ENCODE measurements at regions not wholly inside any gene's neighbourhood (a gene's known extent, or its start where the extent isn't known, plus 50 kb on each side); places are given as distances from the start of the nearest gene placed in this dataset.

DNA sequence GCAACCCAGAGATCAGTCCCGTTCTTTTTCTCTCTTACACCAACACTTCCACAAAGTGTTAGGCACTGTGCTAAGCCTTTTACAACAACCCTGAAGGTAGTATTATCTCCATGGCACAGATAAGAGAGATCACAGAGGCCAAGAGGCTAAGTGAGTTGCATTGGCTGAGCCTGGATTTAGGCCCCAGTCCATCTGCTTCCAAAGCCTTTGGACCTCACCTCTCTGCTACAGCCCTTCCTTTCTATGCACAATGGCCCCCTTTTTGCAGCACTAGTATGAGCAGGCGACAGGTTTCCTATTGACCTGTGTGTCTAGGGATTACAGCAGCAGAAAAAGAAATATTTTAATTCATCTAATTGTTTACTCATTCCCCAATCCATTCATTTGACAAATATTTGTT lies 76.2 kb downstream of the CRYGS start:
- TF ChIP-seq, protein P1, sequence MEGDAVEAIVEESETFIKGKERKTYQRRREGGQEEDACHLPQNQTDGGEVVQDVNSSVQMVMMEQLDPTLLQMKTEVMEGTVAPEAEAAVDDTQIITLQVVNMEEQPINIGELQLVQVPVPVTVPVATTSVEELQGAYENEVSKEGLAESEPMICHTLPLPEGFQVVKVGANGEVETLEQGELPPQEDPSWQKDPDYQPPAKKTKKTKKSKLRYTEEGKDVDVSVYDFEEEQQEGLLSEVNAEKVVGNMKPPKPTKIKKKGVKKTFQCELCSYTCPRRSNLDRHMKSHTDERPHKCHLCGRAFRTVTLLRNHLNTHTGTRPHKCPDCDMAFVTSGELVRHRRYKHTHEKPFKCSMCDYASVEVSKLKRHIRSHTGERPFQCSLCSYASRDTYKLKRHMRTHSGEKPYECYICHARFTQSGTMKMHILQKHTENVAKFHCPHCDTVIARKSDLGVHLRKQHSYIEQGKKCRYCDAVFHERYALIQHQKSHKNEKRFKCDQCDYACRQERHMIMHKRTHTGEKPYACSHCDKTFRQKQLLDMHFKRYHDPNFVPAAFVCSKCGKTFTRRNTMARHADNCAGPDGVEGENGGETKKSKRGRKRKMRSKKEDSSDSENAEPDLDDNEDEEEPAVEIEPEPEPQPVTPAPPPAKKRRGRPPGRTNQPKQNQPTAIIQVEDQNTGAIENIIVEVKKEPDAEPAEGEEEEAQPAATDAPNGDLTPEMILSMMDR (IDR thresholded peaks at IDR 0.05): no peak
- no peak for TF ChIP-seq POLR2A (IDR thresholded peaks at IDR 0.05)
- no peaks in the 10 kb centered on the region for H3K4me1 ChIP-seq
- H3K4me3 ChIP-seq: no peak overlapping the region
- no peaks in the 10 kb centered on the region for H3K27me3 ChIP-seq
- H3K27ac ChIP-seq: no peak overlapping the region
- H3K9me3 ChIP-seq: no peaks in the 10 kb centered on the region
- DNase-seq: no peak
- H3K36me3 ChIP-seq: no peaks in the 10 kb centered on the region

DNA sequence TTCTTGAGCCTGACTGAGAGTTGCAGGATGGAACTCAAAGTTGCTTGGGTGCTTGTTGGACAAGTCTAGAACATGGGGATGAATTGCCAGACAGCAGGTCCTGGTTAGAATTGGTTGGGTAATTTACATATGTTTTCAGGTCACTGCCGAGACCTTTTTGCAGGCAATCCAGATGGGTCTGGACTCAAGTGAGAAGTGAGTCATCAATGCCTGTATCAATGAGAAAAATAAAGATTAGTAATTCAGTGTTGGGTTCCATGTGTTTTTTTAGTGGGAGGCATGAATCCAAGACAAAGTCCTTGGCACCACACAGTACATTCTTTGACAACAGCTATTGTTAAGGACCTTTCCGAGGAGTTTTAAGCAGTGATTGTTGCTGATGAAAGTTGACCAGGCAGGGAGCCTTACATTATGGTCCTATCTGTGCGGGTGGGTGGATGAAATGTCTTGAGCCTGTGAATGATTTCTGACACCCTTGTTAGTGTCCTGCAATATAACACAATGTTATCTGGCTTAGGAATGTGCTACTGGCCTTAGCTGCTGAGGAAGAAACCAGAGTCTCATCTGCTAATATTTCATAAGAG lies 77.7 kb downstream of the CRYGS start:
- H3K27me3 ChIP-seq: no peaks in the 10 kb centered on the region
- no peak for DNase-seq
- H3K4me3 ChIP-seq: no peak overlapping the region
- TF ChIP-seq, protein P1 (IDR thresholded peaks at IDR 0.05): no peak
- TF ChIP-seq POLR2A (IDR thresholded peaks at IDR 0.05): no peak
- H3K9me3 ChIP-seq: no peaks in the 10 kb centered on the region
- no peak overlapping the region for H3K27ac ChIP-seq
- no peaks in the 10 kb centered on the region for H3K4me1 ChIP-seq
- no peaks in the 10 kb centered on the region for H3K36me3 ChIP-seq

DNA sequence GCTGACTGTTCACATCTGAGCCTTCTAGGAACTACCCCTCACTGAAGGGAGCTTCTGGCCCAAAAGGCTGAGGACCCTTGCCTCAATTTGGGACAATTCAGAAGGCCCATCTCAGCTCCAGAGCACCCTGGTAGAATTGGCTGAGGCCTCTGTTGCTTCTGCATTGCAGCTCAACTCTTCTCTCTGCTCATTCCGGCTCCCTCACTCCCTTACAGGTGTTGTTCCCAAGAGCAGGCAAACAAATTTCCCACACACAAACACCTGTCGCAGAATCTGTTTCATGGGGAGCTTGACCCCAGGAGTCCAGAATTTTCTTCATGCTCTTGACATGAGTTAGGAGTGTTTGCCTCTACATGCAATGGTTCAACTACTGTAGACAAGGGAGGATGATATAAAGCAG lies 78.7 kb downstream of the CRYGS start:
- Histone ChIP-seq H3K36me3 (no peaks in the 10 kb centered on the region), H3K27me3 (no peaks in the 10 kb centered on the region)

DNA sequence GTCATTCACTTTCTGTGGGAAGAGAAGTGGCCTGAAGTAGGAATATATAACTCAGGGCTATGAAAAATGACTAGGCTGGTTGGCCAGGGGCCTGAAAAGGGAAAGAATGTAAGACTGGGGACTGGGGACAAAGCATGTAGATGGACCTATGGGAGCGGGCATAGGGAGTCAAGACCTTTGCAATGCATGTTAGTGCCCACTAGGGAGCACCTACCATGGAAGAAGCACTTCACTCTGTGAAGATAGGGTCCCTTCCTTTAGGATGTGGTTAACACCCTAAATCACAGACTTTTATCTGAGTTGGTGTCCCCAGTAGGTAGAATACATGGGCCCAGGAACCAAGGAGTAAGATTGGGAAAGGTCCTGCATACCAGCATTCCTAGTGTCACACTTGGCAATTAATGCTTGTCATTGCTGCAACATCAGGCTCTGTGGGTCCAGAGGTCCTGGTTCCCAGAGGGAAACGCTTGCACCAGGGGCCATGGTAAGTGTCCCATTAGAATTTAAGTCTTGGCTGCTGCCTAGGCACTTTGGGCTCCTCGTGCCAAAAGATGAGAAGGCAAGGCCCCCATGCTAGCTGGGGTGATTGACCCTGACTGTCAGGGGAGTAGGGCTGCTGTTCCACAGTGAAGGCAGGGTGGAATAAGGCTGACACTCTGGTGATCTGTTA lies 79.6 kb downstream of the CRYGS start:
- no peaks in the 10 kb centered on the region for H3K36me3 ChIP-seq
- H3K4me1 ChIP-seq: no peaks in the 10 kb centered on the region
- no peak overlapping the region for H3K27ac ChIP-seq
- H3K9me3 ChIP-seq: no peaks in the 10 kb centered on the region
- H3K27me3 ChIP-seq: no peaks in the 10 kb centered on the region
- TF ChIP-seq, protein P1 (IDR thresholded peaks at IDR 0.05): peak in 1 of 6 experiments; percentile 6
- no peak for TF ChIP-seq POLR2A (IDR thresholded peaks at IDR 0.05)
- DNase-seq: no peak
- no peak overlapping the region for H3K4me3 ChIP-seq

More for the DNA sequence above, 78.7 kb downstream of the CRYGS start:
- TF ChIP-seq, protein P1 (IDR thresholded peaks at IDR 0.05): no peak
- no peak for TF ChIP-seq POLR2A (IDR thresholded peaks at IDR 0.05)
- no peak for DNase-seq
- Histone ChIP-seq H3K9me3 (no peaks in the 10 kb centered on the region), H3K4me1 (no peaks in the 10 kb centered on the region), H3K4me3 (no peak overlapping the region), H3K27ac (no peak overlapping the region)

DNA sequence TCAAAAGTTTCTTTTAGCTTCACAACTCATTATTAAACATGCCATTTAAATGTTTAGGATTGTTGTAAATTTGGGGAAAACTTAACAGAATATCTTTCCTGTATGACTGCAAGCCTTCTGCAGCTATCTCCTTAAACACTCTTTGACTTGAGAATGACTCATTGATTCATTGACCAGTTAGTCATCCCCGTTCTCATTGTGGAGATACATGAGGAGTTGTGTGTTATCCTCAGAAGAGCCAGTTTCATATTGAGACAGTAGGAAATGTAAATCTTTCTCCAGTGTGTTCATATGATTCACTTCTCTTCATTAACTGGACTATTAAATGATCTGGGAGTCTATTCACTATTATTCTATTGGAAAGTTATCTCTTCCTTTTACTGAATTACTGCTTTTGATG lies 83.0 kb downstream of the CRYGS start:
- Histone ChIP-seq H3K36me3 (no peaks in the 10 kb centered on the region), H3K9me3 (no peaks in the 10 kb centered on the region), H3K27me3 (no peaks in the 10 kb centered on the region), H3K27ac (no peak overlapping the region), H3K4me3 (no peak overlapping the region), H3K4me1 (no peaks in the 10 kb centered on the region)
- TF ChIP-seq, protein P1 (IDR thresholded peaks at IDR 0.05): no peak
- no peak for TF ChIP-seq POLR2A (IDR thresholded peaks at IDR 0.05)
- DNase-seq: no peak
